ENCODE measurements at regions not wholly inside any gene's neighbourhood (a gene's known extent, or its start where the extent isn't known, plus 50 kb on each side); places are given as distances from the start of the nearest gene placed in this dataset.
"Not testable (repeated sequence)": the region's sequence is repeated elsewhere in the genome, so short reads cannot be mapped to it uniquely, and the experiment has no call there.

GRCh38 chr5:71786337-71787055 is 67.4 kb downstream of the CARTPT start:
- no peak for TF ChIP-seq ZFX (IDR thresholded peaks at IDR 0.05)
- TF ChIP-seq, protein P1, sequence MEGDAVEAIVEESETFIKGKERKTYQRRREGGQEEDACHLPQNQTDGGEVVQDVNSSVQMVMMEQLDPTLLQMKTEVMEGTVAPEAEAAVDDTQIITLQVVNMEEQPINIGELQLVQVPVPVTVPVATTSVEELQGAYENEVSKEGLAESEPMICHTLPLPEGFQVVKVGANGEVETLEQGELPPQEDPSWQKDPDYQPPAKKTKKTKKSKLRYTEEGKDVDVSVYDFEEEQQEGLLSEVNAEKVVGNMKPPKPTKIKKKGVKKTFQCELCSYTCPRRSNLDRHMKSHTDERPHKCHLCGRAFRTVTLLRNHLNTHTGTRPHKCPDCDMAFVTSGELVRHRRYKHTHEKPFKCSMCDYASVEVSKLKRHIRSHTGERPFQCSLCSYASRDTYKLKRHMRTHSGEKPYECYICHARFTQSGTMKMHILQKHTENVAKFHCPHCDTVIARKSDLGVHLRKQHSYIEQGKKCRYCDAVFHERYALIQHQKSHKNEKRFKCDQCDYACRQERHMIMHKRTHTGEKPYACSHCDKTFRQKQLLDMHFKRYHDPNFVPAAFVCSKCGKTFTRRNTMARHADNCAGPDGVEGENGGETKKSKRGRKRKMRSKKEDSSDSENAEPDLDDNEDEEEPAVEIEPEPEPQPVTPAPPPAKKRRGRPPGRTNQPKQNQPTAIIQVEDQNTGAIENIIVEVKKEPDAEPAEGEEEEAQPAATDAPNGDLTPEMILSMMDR (conservative IDR thresholded peaks at IDR 0.05) = no peak
- H3K27ac ChIP-seq = no peak overlapping the region

- no peak for TF ChIP-seq ZFX (IDR thresholded peaks at IDR 0.05)
- TF ChIP-seq, protein P1 (conservative IDR thresholded peaks at IDR 0.05) = no peak
- no peak overlapping the region for H3K27ac ChIP-seq
Observed at GRCh38 chr5:71788794-71789193, 69.7 kb downstream of the CARTPT start.

DNA sequence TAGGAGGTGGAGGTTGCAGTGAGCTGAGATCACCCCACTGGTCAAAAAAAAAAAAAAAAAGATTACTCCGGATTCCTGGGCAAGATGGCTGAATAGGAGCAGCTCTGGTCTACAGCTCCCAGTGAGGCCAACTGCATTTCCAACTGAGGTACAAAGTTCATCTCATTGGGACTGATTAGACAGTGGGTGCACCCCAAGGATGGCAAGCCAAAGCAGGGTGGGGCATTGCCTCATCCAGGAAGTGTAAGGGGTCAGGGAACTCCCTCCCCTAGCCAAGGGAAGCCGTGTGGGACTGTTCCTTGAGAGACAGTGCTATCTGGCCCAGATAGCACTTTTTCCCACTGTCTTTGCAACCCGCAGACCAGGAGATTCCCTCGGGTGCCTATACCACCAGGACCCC is 70.7 kb downstream of the CARTPT start:
- TF ChIP-seq, protein P1 (conservative IDR thresholded peaks at IDR 0.05) = no peak
- TF ChIP-seq ZFX (IDR thresholded peaks at IDR 0.05) = no peak
- no peak overlapping the region for H3K27ac ChIP-seq

DNA sequence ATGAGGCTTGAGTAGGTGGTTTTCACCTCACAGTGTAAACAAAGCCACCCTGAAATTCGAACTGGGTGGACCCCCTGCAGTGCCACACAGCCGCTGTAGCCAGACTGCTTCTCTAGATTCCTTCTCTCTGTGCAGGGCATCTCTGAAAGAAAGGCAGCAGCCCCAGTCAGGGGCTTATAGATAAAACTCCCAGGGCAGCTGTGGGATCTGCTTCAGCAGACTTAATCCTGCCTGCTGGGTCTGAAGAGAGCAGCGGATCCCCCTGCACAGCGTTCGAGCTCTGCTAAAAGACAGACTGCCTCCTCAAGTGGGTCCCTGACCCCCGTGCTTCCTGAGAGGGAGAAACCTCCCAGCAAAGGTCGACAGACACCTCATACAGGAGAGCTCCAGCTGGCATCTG is 71.4 kb downstream of the CARTPT start:
- TF ChIP-seq ZFX (IDR thresholded peaks at IDR 0.05) = no peak
- TF ChIP-seq, protein P1 (conservative IDR thresholded peaks at IDR 0.05) = no peak
- H3K27ac ChIP-seq = no peak overlapping the region

DNA sequence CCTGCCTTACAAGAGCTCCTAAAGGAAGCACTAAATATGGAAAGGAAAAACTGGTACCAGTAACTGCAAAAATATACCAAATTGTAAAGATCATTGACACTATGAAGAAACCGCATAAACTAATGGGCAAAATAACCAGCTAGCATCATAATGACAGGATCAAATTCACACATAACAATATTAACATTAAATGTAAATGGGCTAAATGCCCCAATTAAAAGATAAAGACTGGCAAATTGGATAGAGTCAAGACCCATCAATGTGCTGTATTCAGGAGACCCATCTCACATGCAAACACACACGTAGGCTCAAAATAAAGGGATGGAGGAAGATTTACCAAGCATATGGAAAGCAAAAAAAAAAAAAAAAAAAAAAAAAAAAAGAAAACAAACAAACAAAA is 73.0 kb downstream of the CARTPT start:
- not testable (repeated sequence) for H3K27ac ChIP-seq

GRCh38 chr5:71794061-71794695 is 75.1 kb downstream of the CARTPT start:
- no peak for TF ChIP-seq ZFX (IDR thresholded peaks at IDR 0.05)
- TF ChIP-seq, protein P1 (conservative IDR thresholded peaks at IDR 0.05) = no peak
- H3K27ac ChIP-seq = no peak overlapping the region

GRCh38 chr5:71802673-71803072 is 83.6 kb downstream of the CARTPT start:
- TF ChIP-seq, protein P1 (conservative IDR thresholded peaks at IDR 0.05) = no peak
- no peak for TF ChIP-seq ZFX (IDR thresholded peaks at IDR 0.05)
- H3K27ac ChIP-seq = no peak overlapping the region

GRCh38 chr5:71806711-71807110 is 87.6 kb downstream of the CARTPT start:
- TF ChIP-seq, protein P1 (conservative IDR thresholded peaks at IDR 0.05) = no peak
- no peak for TF ChIP-seq ZFX (IDR thresholded peaks at IDR 0.05)
- H3K27ac ChIP-seq = no peak overlapping the region

Data from C4-2B (cell line).